Panc1 (cell line): ENCODE measurements at regions not wholly inside any gene's neighbourhood (a gene's known extent, or its start where the extent isn't known, plus 50 kb on each side); places are given as distances from the start of the nearest gene placed in this dataset.

Source experiments
- ATAC-seq: fragments of 200-7000 bp; cut with Tn5 transposase; 2 replicates; pipeline ENCODE4 v1.9.1; 2020; ENCODE audit warnings: mild to moderate bottlenecking, moderate library complexity
- BruUV-seq: library from RNA; stranded (reverse); fragments of 400-500 nt; replicated peaks from 2 replicates; lab custom pipeline; 2021; lab: Mats Ljungman, UMichigan
- CTCF ChIA-PET: fragments of 300-600 bp; sonication (Branson Sonifier 250); formaldehyde crosslinking; loops from one replicate; lab custom pipeline; 2022; ENCODE audit warnings: antibody characterized with exemption; lab: Charles Lee
- POLR2A ChIA-PET: fragments of 300-600 bp; sonication (Branson Sonifier 250); formaldehyde crosslinking; loops from one replicate; lab custom pipeline; 2022; ENCODE audit warnings: antibody characterized with exemption; lab: Charles Lee
- DNase-seq: peaks from one replicate; pipeline ENCODE4 v3.0.0-alpha.2; 2010; ENCODE audit warnings: low read depth, low spot score
- H3K27ac ChIP-seq: 2 replicates; pipeline ENCODE4 v1.5.1; 2011; ENCODE audit warnings: mild to moderate bottlenecking, low read length, inconsistent platforms
- H3K27me3 ChIP-seq: fragments of 200-500 bp; sonication (Bioruptor generic); 2 replicates; pipeline ENCODE4 v1.6.0; 2014; ENCODE audit warnings: low read length, inconsistent platforms; ENCODE audit not compliant: control insufficient read depth, insufficient read depth
- H3K36me3 ChIP-seq: fragments of 200-500 bp; sonication (Bioruptor generic); 2 replicates; pipeline ENCODE4 v1.5.1; 2014; ENCODE audit warnings: inconsistent platforms, mild to moderate bottlenecking, low read length, moderate library complexity; ENCODE audit not compliant: control insufficient read depth, insufficient read depth
- H3K4me1 ChIP-seq: 2 replicates; pipeline ENCODE4 v1.5.1; 2011; ENCODE audit warnings: inconsistent platforms, mild to moderate bottlenecking, low read length, moderate library complexity; ENCODE audit not compliant: control insufficient read depth, insufficient read depth
- H3K4me3 ChIP-seq, 2 experiments: 2 replicates each; pipeline ENCODE4 v1.5.1; 2011 to 2012; ENCODE audit warnings: low read depth in 2 of 2, low read length in 2 of 2, mild to moderate bottlenecking in 2 of 2, inconsistent platforms in 1 of 2, moderate library complexity in 1 of 2
- H3K9me3 ChIP-seq: fragments of 200-500 bp; sonication (Bioruptor generic); 2 replicates; pipeline ENCODE4 v1.5.1; 2014; ENCODE audit warnings: low read depth, mild to moderate bottlenecking, inconsistent platforms, low read length, moderate library complexity; ENCODE audit not compliant: control insufficient read depth, insufficient read depth
- CTCF ChIP-seq: fragments of 450-650 bp; IDR thresholded peaks from 2 replicates; pipeline ENCODE4 v1.5.1; 2017; ENCODE audit warnings: mild to moderate bottlenecking
- POLR2AphosphoS5 ChIP-seq: IDR thresholded peaks from 2 replicates; pipeline ENCODE4 v1.6.1; 2012; ENCODE audit warnings: mild to moderate bottlenecking, low read depth, low read length, moderate library complexity
- REST ChIP-seq, 2 experiments: IDR thresholded peaks; 2 replicates each; pipeline ENCODE4 v1.6.1; 2011 to 2012; ENCODE audit warnings: low read depth in 2 of 2, control low read depth in 1 of 2, low read length in 1 of 2, mild to moderate bottlenecking in 1 of 2, moderate library complexity in 1 of 2; ENCODE audit not compliant: insufficient read depth in 1 of 2
- SIN3A ChIP-seq: IDR thresholded peaks from 2 replicates; pipeline ENCODE4 v1.6.1; 2012; ENCODE audit warnings: low read depth, mild to moderate bottlenecking, low read length, moderate library complexity, borderline replicate concordance; ENCODE audit not compliant: insufficient read depth
- TCF7L2 ChIP-seq: IDR thresholded peaks from 2 replicates; pipeline ENCODE4 v1.6.1; 2011; ENCODE audit warnings: mild to moderate bottlenecking, low read depth, low read length, inconsistent platforms
- in situ Hi-C: cut with HindIII; loops from 2 replicates; pipeline ENCODE4 v1.10.0; 2016; ENCODE audit warnings: low sequenced_read_pairs, low pct_unique_long_range_greater_than_20kb
- intact Hi-C: fragments of 100-400 bp; cut with micrococcal nuclease; formaldehyde crosslinking; loops from one replicate; pipeline ENCODE4 v1.10.0; 2022; ENCODE audit not compliant: unreplicated experiment

GRCh38 chr9:106529616-106530015 lies 333.4 kb upstream of the ZNF462 start:
- no peaks in the 10 kb centered on the region for H3K4me1 ChIP-seq
- DNase-seq (no peak), ATAC-seq (no peak)
- TF ChIP-seq SIN3A (no peak), REST (IDR thresholded peaks at IDR 0.05; ENCODE audit: insufficient read depth in 1 of 2, low read depth in 2 of 2, low read length in 1 of 2) (no peak), CTCF (no peak), POLR2AphosphoS5 (no peak), TCF7L2 (no peak)
- intact Hi-C loops = no loop called here
- no TSS peak for BruUV-seq
- no peaks in the 10 kb centered on the region for H3K27me3 ChIP-seq
- no peak overlapping the region for H3K27ac ChIP-seq
- ChIA-PET CTCF (no interaction called here), POLR2A (no interaction called here)
- no peaks in the 10 kb centered on the region for H3K36me3 ChIP-seq
- in situ Hi-C loops = no loop called here
- no peak overlapping the region for H3K4me3 ChIP-seq
- H3K9me3 ChIP-seq = no peaks in the 10 kb centered on the region

- ATAC-seq (no peak), DNase-seq (no peak)
- in situ Hi-C loops (no loop called here), intact Hi-C loops (no loop called here)
- ChIA-PET POLR2A (no interaction called here), CTCF (no interaction called here)
- no peaks in the 10 kb centered on the region for H3K4me1 ChIP-seq
- H3K4me3 ChIP-seq = no peak overlapping the region
- no TSS peak for BruUV-seq
- TF ChIP-seq TCF7L2 = no peak
- no peak for TF ChIP-seq POLR2AphosphoS5
- TF ChIP-seq REST (IDR thresholded peaks at IDR 0.05; ENCODE audit: insufficient read depth in 1 of 2, low read depth in 2 of 2, low read length in 1 of 2) = no peak
- TF ChIP-seq SIN3A = no peak
- TF ChIP-seq CTCF = no peak
- H3K27ac ChIP-seq = no peak overlapping the region
- no peaks in the 10 kb centered on the region for H3K36me3 ChIP-seq
- H3K27me3 ChIP-seq = no peaks in the 10 kb centered on the region
- no peaks in the 10 kb centered on the region for H3K9me3 ChIP-seq
These were observed 331.5 kb upstream of the ZNF462 start for GRCh38 chr9:106531491-106531890.
